ENCODE measurements at regions not wholly inside any gene's neighbourhood (a gene's known extent, or its start where the extent isn't known, plus 50 kb on each side); places are given as distances from the start of the nearest gene placed in this dataset.

GRCh38 chr7:91323626-91324158, 59.5 kb downstream of the FZD1 start:
- no peak for DNase-seq

- no peak for DNase-seq
Observed at GRCh38 chr7:91324663-91325062, 60.4 kb downstream of the FZD1 start.

DNA sequence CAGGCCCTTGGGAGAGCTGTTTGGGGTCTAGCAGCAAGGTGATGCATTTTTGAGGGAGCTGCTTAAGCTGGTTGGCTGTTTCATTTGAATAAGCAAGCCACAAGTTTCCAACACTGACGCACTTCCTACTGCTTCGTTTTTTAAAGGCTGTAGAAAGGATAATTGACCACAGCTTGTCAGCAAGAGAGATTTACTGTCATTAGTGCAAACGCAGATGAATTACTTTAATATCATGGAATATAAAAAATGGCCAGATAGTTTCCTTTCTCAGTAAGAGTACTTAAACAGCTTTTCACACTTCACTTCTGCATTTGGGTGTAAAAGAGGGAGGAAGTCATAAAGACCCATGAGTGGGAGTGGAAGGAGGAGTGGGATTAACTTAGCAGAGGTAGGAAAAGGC, 61.5 kb downstream of the FZD1 start:
- no peak for DNase-seq

DNA sequence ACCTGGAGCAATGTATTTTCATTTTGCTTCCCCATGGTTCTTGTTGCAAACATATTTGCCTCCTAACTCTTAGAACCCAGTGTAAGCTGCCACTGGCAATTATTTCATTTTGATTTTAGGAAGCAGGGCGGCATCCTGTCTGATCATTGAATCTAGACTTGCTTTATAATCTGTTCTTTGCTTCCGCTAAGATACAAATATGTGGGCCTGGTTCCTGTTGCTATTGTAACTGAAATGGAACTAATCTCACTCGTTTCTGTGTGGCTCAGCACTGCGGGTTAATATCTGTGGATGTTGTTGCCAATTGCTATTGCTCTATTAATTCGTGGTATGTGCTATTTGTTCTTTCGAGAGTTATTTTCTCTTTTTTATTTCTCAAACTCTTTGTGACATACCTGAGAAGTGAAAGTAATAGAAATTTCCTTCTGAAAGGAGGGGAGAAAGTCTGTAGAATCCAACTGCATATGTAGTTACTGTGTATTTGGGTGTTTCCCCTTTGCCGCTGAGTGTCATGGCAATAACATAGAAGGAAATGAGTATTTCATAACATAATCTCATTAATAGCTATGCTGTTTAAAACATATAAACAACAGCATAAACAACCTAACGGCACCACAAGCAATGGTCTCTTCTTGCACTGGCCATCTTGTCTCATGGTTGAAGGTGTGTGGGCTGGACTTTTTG, 62.4 kb downstream of the FZD1 start:
- peak in 1 of 2 donors; percentile 43 for DNase-seq

DNA sequence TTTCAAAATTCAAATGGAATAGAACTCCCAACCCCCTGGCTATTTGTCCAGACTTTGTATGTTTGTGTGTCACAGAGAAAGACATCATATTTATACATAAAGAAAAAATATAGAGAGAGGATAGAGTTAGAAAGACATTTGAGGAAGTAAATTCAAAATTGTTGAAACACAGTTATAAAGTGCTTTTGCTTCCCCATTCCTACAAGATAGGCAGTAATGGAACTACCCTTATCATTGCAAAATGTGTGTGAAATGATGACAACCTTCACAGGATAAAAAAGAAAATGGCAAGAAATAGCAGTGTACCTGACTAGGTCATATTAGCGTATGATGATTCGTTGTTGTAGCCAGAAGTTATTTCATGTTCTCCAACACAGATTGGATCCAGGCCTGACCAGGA, 63.1 kb downstream of the FZD1 start:
- no peak for DNase-seq

DNA sequence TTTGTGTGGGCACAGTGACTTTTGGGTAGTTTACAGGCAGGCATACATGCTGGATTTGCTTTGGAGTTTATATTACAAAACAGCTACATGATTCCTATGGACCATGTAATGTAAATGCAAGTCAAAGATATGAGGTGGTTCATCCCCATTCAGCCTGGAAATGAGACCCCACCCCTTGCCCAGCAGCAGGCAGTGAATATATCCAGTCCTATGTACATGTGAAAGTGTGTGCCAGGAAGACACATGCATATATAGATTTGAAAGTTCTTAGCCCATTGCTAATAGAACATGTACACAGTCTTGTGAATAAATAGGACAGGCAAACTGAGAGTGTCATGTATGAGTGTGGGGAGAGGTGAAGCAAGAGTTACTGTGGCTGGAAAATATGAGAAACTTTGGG, 65.3 kb downstream of the FZD1 start:
- DNase-seq = no peak

GRCh38 chr7:91330191-91330808, 66.1 kb downstream of the FZD1 start:
- no peak for DNase-seq

DNA sequence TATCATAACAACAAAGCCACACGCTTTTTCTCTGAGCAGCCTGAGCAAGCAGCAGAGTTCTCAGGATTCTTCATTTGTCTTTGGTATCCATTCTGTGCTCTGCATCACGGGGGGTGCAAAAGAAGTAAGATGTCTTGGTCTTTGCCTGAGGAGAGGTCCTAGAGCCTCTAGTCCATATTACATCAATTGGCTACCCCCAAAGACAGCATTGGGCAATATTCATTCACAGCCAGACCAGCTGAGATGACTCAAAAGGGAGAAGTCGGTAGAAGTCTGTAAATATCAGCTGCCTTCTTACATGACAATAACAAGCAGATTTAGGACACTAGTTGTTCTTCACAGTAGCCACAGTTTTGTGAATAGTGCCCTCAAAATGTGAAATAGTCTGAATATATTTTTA, 66.6 kb downstream of the FZD1 start:
- no peak for DNase-seq

DNA sequence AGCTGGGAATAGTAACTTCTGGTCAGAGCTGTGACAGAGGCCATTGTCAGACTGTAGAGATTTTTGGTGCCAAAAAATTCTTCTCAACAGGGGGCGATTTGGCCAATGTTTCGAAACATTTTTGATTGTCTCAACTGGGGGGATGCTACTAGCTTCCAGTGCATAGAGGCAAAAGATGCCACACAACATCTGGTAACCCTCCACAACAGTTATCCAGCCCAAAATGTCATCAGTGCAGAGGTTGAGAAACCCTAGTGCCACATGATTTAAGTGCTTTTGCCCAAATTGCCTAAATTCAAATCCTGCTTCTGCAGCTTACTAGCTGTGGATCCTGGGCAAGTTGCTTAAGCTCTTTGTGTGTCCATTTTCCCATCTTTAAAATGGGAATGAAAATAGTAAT, 71.9 kb downstream of the FZD1 start:
- DNase-seq = no peak

GRCh38 chr7:91338226-91339020, 74.2 kb downstream of the FZD1 start:
- DNase-seq = no peak

DNA sequence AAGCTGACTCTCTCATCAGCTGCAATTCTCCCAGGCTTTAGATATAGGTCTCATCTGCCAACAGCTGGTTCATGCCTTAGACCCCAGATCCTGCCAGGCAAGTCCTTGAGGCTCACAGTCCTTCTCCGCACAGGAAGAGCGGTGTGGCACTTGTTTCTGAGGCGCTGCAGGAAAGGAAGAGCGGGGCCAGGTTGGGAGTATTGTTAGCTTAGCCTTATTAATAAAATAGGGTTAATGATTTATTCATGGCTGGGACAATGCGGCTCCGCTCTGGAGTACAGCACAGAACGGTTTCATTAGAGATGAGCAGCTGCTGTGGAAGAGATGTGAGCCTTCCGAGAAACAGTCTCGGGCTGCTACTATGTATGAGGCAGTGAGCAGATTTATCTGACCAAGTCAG, 78.1 kb downstream of the FZD1 start:
- no peak for DNase-seq

GRCh38 chr7:91343420-91343960, 79.3 kb downstream of the FZD1 start:
- no peak for DNase-seq

DNA sequence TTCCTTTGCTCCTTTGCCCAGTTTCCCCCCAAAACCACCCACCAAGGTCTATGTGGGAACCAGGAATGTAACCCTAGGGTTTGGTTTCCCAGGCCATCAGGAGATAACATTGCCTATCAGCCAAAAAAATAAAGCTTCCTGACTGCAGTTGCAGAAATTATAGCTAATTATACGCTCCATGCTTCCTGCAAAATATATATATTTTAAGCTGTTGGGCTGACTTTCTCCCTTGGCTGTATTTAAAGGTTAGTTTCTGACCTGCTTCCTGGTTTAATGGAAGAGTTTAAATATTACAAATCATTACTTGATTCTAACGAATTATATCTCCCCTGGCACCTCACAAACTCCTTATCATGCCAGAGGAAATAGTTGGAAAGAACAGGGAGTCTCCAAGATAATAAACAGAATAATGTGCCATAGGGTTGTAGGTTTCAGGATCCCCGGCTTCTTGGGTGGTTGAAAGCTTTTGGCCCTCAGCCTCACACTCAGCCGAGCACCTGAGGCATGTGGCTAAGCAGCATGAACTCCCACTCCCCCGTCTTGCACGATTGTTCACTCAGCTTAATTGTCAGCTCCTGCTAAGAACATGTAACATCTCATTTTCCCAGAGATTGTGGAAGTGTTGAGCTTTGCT, 79.9 kb downstream of the FZD1 start:
- DNase-seq = no peak

- no peak for DNase-seq
Observed at GRCh38 chr7:91344911-91345310, 80.7 kb downstream of the FZD1 start.

GRCh38 chr7:91345449-91345848, 81.2 kb downstream of the FZD1 start:
- no peak for DNase-seq

- no peak for DNase-seq
Observed at GRCh38 chr7:91346426-91346825, 82.2 kb downstream of the FZD1 start.

DNA sequence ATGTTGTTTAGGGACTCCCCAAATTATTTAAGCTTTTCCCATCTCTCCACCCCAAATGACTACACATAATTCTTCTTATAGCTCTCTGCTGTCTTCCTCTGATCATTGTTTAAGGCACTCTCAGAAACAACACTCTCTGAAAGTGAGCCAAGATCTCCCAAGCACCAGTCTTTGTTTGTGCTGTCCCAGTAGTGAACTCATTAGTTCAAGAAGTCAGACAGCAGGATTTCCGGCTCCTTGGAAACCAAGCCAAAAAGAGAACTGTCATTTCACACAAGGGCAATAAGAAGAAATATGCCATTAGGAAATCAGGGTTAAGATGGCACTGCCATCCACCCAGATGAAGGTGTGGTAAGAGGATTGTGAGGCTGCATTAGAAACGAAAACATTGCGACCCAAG, 83.1 kb downstream of the FZD1 start:
- DNase-seq = no peak

DNA sequence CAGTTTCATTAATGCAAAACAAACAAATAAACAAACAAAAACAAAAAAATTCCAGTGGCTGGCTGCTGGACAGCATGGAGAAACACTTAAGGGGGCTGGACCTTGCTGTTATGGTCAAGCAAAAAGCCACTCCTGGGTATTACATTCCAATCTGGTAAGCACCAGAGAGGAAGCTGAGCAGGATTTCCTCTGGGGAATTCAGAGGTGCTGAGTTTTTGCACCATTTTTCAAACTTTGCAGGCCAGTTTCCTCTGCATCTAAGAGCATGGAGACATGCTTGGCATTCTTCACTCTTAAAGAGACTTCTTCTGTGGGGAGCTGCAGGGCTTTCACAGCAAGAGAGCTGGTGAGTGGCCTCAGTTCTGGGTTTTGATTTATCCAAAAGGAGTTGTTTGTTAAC, 84.5 kb downstream of the FZD1 start:
- DNase-seq = no peak

DNA sequence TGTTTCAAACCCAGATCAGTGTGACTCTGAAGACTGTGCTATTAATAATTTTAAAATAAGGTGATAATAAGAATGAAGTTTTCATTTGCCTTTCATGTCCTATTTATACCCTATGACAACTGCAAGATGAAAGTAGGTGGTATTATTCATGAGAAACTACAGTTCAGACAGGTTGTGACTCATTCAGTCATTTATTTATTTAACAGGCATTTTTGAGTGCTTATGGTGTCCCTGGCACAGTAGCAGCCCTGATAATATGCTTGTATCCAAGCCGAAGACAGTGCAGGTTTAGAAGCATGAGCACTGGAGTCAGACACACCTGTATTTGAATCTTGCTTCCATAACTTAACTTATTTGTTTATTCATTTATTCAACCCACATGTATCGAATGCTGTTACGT, 87.1 kb downstream of the FZD1 start:
- no peak for DNase-seq

GRCh38 chr7:91352091-91352490, 87.9 kb downstream of the FZD1 start:
- no peak for DNase-seq

GRCh38 chr7:91353848-91354247, 89.6 kb downstream of the FZD1 start:
- DNase-seq = no peak

GRCh38 chr7:91355695-91356435, 91.6 kb downstream of the FZD1 start:
- DNase-seq = no peak
